ENCODE measurements at regions not wholly inside any gene's neighbourhood (a gene's known extent, or its start where the extent isn't known, plus 50 kb on each side); places are given as distances from the start of the nearest gene placed in this dataset.

- TF ChIP-seq POLR2A (IDR thresholded peaks at IDR 0.05; ENCODE audit: low read depth, low read length), result no peak
- TF ChIP-seq POLR2AphosphoS5 (IDR thresholded peaks at IDR 0.05; ENCODE audit: low read depth, low read length), result no peak
- TF ChIP-seq TAF1 (IDR thresholded peaks at IDR 0.05; ENCODE audit: low read depth, low read length), result no peak
- no peak for TF ChIP-seq SPI1 (IDR thresholded peaks at IDR 0.05; ENCODE audit: low read depth, low read length)
- TF ChIP-seq POU2F2 (IDR thresholded peaks at IDR 0.05; ENCODE audit: low read depth, low read length), result no peak
- no peak for TF ChIP-seq PAX5 (IDR thresholded peaks at IDR 0.05; ENCODE audit: insufficient read depth, low read length, severe bottlenecking)
Observed at GRCh38 chr2:123521854-123522253, 503.2 kb upstream of the CNTNAP5 start.

Measured in GM12891 (cell line).